NCI-H446 treated with DMSO at 0.1 percent for 48 hours (cell line): ENCODE measurements at regions not wholly inside any gene's neighbourhood (a gene's known extent, or its start where the extent isn't known, plus 50 kb on each side); places are given as distances from the start of the nearest gene placed in this dataset.
"Not testable (repeated sequence)": the region's sequence is repeated elsewhere in the genome, so short reads cannot be mapped to it uniquely, and the experiment has no call there.

Source experiments
- DNase-seq: peaks from one replicate; lab custom pipeline; 2025; lab: John Stamatoyannopoulos, UW

DNA sequence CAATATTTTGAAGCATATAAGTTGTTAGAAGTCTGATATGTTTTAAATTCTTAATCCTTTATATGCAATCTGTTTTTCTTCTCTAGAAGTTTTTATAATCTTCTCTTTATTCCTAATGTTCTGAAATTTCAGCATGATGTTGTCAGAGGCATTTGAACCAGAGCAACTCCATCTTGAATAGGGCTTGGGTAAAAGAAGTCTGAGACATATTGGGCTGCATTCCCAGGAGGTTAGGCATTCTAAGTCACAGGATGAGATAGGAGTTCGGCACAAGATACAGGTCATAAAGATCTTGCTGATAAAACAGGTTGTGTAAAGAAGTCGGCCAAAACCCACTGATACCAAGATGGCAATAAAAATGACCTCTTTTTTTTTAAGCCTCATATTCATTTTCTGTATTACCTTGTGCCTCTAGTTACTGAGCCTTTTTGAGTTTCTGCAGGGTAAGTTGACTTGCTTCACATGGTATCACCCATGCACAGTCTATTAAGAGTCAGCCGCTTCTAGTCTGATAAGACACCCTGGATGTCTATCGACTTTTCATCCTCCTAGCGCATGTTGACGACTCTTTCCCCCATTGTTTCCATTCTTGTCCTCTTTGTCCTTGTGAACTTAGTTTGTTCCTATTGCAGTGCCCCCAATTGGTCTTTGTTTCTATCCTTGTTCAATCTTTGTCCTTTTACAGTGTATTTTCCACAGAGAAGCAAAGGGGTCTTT is 80.8 kb upstream of the RNU6-1 start:
- no peak for DNase-seq

DNA sequence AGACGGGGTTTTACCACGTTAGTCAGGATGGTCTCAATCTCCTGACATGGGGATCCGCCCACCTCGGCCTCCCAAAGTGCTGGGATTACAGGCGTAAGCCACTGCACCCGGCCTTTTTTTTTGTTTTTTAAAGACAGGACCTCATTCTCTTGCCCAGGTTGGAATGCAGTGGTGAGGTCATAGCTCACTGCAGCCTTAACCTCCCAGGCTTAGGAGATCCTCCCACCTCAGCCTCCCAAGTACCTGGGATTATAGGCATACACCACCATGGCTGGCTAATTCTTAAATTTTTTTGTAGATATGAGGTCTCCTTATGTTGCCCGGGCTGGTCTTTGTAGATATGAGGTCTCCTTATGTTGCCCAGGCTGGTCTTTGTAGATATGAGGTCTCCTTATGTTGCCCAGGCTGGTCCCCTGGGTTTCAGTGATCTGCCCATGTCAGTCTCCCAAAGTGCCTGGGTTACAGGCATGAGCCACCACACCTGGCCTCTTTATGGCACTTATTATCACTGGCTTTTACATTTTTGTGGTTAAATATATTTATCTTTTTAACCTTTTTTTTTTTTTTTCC is 82.3 kb upstream of the RNU6-1 start:
- no peak for DNase-seq

DNA sequence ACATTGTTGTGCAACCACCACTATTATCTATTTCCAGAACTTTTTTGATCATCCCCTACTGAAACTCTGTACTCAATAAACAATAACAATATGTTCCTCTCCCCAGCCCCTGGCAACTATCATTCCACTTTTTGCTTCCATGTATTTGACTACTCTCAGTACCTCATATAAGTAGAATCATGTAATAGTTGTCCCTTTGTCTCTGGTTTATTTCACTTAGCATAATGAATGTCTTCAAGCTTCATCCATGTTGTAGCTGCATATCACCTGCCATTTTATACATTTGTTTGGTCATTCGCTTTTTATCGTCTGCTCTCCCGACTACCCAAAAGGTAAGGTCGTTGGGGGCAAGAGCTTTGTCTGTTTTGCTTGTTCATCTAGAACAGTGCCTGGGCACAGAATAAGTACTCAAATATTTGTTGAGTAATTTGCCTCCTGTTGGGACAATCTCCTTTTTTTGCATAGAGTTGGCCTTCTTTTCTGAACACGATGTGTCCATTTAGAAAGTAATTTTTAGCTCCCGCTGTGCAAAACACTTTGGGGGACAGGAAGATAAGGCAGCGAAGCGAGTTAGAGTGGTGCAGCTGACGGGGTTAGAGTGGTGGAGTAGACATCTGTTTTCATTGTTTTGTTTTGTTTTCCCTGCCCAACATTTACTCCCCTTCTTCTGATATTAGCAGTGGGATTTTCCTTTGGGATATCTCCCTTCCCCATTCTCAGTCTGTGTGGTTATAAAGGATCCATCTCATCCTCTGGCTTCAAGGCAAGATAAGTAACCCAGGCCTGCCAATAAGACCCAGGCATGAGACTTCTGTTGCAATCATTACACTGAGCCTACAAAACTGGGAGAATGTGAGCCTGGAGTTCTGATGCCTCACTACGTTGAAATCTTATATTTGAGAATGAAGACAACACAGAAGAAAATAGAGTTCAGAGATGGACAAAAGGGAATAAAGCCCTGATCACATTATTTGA is 83.4 kb upstream of the RNU6-1 start:
- DNase-seq = no peak

DNA sequence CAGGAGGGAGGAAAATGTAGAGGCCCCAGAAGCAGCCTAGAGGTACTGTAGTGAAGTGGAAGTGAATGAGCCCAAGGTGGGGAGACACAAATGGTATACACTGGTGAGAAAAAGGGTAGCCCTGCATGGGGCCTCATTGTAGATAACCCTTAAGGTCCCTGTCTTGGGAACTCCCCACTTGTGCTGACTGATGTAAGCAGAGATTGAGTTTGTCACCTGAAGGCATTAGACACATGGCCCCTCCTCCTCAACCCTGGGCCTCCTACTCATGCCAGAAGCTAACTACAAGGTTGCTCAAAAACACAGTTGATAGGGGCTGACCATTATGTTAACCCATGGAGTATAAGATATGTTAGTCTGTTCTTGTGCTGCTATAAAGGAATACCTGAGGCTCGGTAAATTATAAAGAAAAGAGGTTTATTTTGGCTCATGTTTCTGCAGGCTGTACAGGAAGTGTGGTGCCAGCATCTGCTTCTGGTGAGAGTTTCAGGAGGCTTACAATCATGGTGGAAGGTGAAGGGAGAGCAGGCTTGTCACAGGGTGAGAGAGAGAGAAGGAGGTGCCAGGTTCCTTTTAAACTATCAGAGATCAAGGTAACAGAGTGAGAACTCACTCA is 84.6 kb upstream of the RNU6-1 start:
- no peak for DNase-seq

DNA sequence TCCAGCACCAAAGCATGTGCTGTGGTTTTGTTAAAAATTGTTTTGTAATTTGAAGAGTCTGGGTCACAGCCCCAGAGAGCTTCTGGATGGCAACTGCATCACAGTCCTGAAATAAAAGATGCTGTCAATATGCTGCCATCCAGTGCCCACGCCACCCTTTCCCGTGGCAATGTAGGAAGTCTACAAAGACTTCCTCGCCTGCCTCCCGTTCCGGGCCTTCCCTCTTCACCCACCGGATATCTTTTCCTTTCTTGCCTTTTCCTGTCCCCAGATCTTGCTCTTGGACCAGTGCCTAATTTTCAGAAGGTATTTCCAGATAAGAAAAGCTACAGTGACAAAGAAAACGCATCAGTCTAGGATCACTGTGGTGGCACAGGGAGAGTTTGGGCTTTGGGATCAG is 85.3 kb upstream of the RNU6-1 start:
- no peak for DNase-seq

DNA sequence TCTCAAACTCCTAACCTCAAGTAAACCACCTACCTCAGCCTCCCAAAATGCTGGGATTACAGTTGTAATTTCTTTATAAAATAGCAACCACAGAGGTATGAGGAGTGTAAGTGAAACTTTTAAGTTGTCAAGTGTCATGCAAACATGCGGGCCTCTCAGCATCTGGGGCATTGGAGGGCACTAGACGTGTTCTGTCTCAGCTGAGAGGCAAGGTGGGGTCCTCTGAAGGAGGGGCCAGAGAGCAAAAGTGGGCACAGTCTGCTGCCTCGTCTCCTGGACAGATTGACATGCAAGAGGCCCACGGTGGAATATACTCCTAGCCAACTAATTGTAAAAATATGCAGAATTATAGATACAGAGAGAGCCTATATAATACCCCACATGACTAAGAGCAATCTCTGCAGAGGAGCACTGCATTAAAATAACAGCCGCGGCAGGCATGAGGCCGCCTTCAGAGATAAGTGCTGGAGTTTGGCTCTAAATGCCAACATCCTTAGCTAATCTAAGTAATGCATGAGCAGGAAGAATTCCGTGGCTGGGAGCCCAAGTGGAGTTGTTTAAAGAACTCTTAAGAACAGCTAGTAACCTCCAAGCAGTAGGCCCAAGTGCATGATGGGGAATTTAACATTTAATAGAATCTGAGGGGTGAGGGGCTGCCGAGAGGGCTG is 87.8 kb upstream of the RNU6-1 start:
- DNase-seq = peak; percentile 5

DNA sequence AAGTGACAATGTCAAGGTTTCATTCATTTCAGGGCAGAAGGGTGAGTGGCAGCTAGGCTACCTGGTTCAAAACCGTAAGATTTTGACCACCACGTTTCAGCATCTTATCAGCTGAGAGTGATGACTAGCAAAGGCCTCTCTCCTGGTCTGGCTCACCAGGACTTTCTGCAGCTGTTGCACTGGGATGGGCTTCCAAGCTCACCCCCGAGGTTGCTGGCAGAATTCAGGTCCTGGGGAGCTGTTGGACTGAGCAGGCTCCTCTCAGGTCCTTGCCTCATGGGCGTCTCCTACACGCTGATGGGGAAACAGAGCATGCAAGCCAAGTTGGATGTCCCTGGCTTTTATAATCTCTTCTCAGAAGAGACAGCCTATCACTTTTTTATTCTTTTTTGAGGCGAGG is 88.8 kb upstream of the RNU6-1 start:
- no peak for DNase-seq

DNA sequence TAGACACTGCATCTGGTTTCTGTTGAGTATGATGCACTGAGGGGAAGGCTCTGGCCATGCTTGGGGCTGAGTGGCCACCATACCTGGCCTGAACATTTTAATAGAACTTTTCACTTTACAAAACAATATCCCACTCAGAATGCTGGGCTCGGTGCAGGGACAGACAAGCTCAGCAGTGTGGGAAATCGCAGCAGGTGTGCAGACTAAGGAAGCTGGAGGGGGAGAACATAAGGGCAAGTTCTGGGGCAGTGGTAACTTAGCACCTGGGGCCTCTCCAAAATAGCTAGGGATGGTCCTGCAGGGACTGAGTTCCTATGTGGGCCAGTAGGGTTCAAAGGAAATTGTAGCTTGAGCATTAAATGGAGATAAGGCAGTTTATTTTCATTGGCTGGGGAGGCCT is 90.9 kb upstream of the RNU6-1 start:
- DNase-seq = no peak

DNA sequence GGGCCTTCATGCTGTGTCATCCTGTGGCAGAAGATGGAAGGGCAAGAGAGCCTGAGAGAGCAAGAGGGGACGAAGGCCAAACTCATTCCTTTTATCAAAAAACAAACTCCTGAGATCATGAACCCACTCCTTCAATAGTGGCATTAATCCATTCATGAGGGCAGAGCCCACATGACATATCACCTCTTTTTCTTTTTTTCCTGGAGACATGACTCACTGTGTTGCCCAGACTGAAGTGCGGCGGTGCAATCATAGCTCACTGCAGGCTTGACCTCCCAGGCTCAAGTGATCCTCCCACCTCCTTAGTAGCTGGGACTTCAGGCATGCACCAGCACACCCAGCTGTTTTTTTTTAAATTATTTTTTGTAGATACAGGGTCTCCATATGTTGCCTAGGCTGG is 92.0 kb upstream of the RNU6-1 start:
- no peak for DNase-seq

DNA sequence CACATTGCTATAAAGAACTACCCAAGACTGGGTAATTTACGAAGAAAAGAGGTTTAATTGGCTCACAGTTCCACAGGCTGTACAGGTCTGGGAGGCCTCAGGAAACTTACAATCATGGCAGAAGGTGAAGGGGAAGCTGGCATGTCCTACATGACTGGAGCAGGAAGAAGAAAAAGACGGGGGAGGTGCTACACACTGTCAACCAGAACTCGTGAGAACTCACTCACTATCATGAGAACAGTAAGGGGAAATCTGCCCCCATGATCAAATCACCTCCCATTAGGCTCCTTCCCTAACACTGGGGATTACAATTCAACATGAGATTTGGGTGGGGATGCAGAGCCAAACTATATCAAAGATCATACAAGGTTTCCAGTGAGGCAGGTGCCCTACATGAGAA is 94.3 kb upstream of the RNU6-1 start:
- not testable (repeated sequence) for DNase-seq

DNA sequence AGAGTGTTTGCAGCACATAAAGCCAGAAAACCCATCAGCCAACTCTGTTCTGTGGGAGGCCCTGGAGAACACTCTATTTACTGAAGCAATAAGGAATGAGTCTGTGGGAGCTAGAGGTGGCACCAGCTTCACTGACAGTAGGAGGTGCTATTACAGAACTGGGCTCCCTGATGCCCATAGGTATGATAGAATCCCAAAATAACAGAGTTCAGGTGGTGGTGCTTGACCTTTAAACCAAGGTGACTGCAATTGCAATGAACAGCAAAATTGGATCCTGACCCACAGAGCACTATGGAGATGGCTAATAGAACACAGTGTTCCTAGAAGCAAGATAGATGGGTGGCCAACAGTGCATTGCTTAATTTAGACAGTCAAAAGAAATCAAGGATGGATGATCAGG is 95.4 kb upstream of the RNU6-1 start:
- no peak for DNase-seq

DNA sequence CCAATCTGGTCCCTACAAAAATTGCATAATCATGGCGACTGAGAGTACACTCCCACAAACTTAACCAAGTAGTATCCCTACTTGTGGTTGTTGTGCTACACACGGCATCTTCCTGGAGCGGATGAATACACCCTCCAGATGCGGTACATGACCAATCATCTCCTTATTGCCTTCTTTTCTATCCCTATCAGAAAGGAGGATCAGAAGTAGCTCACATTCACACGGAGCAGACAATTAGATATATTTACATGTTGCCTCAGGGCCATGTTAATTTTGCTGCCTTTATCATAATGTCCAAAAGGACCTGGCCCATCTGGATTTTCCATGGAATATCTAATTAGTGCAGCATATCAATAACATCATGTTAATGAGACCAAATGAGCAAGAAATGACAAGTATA is 96.4 kb upstream of the RNU6-1 start:
- no peak for DNase-seq

DNA sequence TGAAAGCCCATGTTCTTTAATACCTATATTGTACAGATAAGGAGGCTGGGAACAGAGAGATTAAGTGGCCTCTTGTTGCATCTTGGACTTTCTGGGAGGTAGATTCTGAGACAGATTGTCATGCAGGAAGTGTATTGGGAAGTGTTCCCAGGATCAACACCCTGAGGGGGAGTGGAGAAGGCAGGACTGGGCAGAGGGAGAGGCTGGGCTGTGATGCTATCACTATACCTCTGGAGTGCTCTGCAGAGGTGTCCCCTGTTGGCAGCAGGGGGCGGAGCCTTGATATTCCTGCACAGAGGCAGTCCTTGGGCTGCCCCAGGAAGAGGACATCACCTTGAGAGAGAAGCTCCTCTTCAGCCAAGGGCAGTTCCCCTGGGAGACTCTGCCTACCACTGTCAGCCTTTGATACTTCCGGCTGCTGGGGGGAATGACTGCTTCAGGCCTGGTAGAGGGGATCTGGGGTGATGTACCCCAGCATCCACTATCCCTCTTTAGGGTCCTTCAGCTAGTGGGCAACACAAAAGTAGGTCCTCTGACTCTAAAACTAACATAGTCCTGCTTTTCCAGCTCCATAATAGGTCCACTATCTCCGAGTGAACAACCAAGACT is 97.4 kb upstream of the RNU6-1 start:
- DNase-seq = no peak

DNA sequence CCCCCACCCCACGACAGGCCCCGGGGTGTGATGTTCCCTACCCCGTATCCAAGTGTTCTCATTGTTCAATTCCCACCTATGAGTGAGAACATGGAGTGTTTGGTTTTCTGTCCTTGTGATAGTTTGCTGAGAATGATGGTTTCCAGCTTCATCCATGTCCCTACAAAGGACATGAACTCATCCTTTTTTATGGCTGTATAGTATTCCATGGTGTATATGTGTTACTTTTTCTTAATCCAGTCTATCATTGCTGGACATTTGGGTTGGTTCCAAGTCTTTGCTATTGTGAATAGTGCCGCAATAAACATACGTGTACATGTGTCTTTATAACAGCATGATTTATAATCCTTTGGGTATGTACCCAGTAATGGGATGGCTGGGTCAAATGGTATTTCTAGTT is 99.3 kb upstream of the RNU6-1 start:
- DNase-seq = not testable (repeated sequence)

DNA sequence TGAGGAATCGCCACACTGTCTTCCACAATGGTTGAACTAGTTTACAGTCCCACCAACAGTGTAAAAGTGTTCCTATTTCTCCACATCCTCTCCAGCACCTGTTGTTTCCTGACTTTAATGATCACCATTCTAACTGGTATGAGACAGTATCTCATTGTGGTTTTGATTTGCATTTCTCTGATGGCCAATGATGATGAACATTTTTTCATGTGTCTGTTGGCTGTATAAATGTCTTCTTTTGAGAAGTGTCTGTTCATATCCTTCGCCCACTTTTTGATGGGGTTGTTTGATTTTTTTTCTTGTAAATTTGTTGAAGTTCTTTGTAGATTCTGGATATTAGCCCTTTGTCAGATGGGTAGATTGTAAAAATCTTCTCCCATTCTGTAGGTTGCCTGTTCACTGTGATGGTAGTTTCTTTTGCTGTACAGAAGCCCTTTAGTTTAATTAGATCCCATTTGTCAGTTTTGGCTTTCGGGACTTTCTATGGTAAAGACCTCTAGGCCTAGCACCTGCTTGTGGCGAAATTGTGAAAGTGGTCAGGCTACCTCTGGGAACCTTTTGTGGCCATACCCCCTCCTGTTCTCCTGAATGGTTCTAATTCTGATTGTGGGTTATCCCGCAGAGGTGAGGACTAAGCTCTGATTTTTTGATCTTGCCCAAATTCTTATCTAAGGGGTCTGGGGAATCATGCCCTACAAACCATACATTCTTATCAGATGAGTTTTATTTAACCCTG is 99.9 kb upstream of the RNU6-1 start:
- DNase-seq = not testable (repeated sequence)

DNA sequence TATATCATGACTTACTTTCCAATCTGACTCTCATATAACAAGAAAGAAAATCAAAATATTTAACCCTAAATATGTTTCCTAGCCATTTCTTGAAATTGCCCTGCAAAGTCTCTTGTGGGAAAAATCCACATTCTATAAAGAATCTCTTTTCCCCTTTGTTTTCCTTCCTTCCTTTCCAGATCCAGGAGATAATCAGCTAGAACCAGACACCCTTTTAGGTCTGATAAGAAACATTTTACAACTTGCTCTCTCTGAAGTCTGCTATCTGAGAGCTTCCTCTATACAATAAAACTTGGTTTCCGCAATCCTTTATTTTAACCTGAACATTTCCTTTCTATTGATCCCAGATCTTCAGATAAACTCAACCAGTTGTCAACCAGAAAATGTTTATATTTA is 100.5 kb upstream of the RNU6-1 start:
- DNase-seq = no peak

DNA sequence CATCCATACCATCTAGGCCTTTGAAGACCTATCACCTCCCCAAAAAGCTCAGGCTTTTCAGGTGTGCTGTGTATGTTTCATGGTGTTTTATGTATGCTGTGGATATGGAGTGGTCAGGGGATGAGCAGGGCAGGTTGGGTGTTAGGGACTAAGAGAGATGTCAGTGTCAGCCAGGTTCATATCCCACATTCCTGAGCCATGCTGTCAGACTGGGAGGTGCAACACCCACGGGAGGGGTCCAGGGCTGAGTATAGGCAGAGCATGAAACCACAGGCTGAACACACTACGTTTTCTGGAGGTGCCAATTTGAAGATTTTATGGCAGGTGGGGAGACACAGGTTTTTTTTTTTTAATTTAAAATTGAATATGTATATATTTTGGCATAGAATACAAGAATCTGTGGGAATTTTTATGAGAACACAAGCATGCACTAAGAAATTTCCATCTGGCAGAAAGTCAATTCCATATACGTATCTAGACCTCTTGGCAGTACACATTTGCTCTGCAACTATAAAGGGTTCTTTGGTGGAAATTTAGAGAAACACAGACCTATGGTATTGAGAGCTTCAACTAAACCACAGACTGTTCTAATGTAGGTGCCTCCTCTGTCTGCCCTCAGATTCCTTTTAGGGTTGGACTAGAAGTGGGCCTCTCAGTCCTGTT is 101.9 kb upstream of the RNU6-1 start:
- DNase-seq = no peak

DNA sequence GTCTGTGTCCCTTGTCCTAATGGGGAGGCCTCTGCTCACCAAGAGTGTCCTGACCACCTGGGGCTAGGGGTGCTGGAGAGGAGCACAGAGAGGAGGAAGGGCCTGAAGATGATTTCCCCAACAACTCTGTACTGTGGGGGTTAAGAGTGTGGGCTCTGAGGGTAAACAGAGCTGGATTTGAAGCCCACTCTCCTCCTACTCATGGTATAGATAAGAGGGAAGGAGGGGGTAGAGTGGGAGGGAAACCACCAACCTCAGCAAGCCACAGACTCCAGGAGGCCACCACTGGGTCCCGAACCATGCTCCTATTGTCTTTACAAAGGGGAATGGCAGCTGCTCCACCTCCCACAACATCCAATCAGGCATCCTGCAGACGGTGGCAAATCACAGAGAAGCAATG is 103.6 kb upstream of the RNU6-1 start:
- no peak for DNase-seq

DNA sequence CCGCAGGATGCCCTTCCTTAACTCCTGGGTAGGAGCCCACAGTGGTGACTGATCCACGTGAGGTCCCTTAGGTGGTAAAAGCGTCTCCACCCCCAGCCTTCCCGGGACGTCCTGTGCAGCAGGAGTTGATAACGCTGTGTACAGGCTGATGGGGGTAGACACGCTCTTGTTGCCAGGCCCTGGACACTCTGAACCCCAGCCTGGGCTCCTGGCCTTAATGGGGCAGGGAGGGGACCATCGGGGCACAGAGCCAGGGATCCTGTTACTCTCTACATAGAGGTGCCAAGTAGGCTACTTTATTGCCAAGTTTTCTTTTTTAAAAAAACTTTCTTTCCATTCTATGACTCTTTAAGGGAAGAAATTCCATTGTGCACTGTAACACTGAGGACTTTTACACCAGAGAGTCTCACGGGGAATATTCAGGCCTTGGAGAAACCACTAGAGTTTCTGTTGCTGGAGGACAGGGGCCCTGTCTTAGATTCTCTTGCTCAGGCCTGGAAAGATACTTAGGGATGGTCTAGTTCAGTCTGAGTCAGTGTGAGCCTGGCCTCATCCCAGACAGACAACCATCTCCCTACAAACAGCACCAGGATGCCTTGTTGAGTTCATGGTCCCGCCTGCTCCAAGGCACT is 104.3 kb upstream of the RNU6-1 start:
- DNase-seq = no peak

DNA sequence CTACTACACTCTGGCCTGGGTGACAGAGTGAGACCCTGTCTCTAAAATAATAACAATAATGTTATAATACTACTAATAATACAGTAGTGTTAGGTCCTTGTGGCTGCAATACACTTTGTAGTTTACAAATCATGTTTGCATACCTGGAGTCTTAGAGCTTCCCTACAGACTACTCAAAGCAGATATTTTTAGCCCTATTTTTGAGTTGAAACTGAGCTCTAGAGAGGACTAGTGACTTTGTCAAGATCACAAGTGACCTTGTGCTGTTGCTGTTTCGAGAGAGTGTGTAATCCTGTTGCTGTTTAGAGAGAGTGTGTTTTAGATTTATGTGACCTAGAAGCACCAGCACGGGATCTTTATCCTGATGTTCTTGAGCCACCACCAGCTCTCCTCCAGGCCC is 105.3 kb upstream of the RNU6-1 start:
- no peak for DNase-seq
